AG10803 (cell line): ENCODE measurements at regions not wholly inside any gene's neighbourhood (a gene's known extent, or its start where the extent isn't known, plus 50 kb on each side); places are given as distances from the start of the nearest gene placed in this dataset.

Experiments used
- DNase-seq: peaks from one replicate; pipeline ENCODE4 v3.0.0; 2010; ENCODE audit warnings: low read depth
- H3K4me3 ChIP-seq: 2 replicates; pipeline ENCODE4 v1.5.1; 2011; ENCODE audit warnings: mild to moderate bottlenecking, low read length, control low read depth
- TF ChIP-seq, protein P1 (sequence below): conservative IDR thresholded peaks from 2 replicates; pipeline ENCODE4 v1.5.1; 2011; ENCODE audit warnings: mild to moderate bottlenecking, low read length, control low read depth, inconsistent platforms

DNA sequence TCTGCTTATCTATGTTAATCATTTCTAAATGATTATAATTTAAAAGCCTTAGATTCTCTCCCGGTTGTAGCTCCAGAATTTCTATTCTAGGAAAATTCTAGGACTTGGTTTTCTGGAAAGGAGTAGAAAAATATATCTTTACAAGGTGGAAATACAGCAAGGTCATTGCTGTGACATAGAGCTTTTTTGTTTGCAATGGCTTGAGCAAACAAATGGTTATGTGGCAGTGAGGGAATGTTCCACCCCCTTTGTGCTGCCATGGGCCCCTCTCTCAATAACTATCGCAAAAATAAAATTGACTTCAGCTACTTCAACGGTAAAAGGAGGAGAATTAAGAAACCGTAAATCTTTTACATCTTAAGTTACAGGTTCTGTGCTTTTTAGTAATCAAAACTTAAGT is 517.1 kb downstream of the EPHA3 start:
- TF ChIP-seq, protein P1, sequence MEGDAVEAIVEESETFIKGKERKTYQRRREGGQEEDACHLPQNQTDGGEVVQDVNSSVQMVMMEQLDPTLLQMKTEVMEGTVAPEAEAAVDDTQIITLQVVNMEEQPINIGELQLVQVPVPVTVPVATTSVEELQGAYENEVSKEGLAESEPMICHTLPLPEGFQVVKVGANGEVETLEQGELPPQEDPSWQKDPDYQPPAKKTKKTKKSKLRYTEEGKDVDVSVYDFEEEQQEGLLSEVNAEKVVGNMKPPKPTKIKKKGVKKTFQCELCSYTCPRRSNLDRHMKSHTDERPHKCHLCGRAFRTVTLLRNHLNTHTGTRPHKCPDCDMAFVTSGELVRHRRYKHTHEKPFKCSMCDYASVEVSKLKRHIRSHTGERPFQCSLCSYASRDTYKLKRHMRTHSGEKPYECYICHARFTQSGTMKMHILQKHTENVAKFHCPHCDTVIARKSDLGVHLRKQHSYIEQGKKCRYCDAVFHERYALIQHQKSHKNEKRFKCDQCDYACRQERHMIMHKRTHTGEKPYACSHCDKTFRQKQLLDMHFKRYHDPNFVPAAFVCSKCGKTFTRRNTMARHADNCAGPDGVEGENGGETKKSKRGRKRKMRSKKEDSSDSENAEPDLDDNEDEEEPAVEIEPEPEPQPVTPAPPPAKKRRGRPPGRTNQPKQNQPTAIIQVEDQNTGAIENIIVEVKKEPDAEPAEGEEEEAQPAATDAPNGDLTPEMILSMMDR = no peak
- DNase-seq = no peak
- no peak overlapping the region for H3K4me3 ChIP-seq

DNA sequence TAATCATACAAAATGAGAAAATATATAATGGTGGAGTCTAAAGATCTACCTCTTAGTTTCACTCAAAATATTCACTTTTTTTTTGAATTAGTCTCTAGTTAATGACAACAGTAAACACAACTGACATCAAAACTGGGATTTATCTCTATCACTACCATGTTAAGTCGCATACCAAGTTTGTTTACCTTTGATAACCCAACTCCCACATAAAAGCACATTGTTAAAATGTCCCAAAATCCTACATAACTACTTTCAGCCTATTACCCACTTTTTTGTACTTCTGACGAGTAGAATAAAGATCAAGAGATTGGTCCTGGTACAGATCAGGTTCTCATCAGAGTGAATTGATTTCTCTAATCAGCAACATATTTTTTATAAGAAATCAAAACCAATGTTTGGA is 518.5 kb downstream of the EPHA3 start:
- TF ChIP-seq, protein P1 = no peak
- DNase-seq = no peak
- H3K4me3 ChIP-seq = no peak overlapping the region

DNA sequence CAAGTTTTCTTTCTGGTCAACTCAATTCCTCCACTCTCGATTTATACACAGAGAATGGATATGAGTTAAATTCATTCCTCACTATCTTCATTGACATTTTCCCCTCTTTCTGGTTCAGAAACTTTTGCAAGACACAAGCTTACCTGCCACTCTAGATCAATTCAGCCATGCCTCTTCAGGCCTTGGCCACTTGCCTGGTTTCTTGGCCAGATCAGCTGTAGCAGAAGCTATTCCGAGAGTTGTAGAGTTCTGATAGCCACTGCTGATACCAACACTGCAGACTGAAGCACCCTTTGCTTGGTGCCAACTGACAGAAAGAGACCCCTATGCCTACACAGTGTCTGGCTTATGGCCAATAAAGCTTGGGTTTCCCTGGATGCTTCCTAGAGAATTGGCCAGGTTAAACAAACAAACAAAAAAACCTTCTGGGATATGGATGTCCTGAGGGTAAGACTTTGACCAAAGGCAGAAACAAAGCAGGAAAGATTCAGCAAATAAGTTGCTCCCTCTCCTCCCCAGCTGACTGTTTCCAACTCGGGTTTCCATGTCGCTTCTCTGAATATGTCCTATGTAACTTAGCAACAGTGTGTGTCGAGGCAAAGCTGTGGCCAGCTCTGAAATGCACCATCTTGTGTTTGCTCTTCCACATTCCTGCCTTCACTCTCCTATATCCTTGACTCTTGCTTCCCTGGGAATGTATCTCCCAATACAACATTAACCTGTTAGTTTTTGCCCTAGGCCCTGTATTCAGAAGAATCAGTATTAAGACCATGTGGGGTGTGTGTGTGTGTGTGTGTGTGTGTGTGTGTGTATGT is 521.6 kb downstream of the EPHA3 start:
- DNase-seq = no peak
- TF ChIP-seq, protein P1 = no peak
- H3K4me3 ChIP-seq = no peak overlapping the region

DNA sequence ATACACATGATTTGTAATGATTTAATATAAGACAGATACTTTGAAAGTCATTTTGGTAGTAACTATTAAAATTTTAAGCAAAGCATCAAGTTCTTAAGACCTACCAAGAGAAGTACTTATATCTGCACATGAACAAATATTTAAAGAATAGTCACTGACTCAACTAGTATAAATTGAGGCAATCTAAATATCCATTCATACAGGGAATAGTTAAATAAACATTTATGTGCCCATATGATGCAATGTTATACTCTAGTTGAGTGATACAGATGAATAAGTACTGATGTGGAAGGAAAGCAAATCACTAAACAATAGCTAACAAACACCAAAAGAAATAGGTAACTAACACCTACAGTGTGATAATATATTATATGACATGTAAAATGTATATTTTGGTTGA is 527.7 kb downstream of the EPHA3 start:
- DNase-seq = no peak
- TF ChIP-seq, protein P1 = no peak
- H3K4me3 ChIP-seq = no peak overlapping the region

DNA sequence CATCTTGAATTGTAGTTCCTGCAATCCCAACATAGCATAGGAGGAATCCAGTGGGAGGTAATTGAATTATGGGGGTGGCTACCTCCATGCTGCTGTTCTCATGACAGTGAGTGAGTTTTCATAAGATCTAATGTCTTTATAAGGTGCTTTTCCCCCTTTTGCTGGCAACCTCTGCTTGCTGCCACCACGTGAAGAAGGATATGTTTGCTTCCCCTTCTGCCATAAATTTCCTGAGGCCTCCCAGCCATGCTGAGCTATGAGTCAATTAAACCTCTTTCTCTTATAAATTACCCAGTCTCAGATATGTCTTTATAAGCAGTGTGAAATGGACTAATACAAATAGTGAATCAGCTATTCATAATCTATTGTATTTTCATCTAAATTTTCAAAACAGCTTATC is 537.3 kb downstream of the EPHA3 start:
- no peak overlapping the region for H3K4me3 ChIP-seq
- TF ChIP-seq, protein P1 = no peak
- no peak for DNase-seq

DNA sequence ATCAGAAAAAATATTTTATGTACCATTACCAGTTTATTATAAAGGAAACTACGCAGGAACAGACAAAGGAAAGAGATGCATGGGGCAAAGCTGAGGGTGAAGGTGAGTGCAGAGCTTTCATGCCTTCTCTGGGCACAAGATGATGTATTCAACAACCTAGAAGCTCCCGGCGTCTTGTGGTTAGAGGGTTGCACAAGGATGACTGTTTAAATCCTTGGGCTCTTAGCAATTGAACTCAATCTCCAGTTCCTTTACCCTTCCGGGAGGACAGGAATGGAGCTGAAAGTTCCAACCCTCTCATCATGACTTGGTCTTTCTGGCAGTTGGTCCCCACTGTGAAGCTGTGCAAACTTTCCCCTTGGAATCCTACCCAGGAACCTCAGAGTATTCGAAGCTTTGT is 542.0 kb downstream of the EPHA3 start:
- TF ChIP-seq, protein P1 = no peak
- DNase-seq = no peak
- no peak overlapping the region for H3K4me3 ChIP-seq

DNA sequence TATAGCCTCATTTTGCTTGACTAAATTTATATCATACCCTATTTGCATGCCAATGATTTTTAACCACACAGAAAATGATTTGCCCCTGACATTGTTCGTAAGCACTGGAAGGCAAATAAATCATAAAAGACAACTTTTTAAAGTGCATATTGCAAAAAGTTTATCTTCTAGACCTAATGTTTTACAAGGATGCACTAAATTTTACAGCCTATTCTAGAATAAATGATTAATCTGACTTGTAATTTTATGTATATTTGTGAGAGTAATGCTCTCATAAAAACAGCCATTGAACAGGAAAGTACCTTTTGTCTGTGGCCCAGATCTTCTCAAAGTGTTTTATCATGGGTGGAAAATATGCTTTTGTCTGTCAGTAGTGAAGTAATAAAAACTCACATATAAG is 546.6 kb downstream of the EPHA3 start:
- no peak overlapping the region for H3K4me3 ChIP-seq
- DNase-seq = no peak
- TF ChIP-seq, protein P1 = no peak
